ENCODE measurements at regions not wholly inside any gene's neighbourhood (a gene's known extent, or its start where the extent isn't known, plus 50 kb on each side); places are given as distances from the start of the nearest gene placed in this dataset.
"Not testable (repeated sequence)": the region's sequence is repeated elsewhere in the genome, so short reads cannot be mapped to it uniquely, and the experiment has no call there.

- intact Hi-C loops (cut with micrococcal nuclease); H3K4me1 Mint-ChIP-seq; CTCF ChIA-PET; H3K9me3 Mint-ChIP-seq; H3K4me3 Mint-ChIP-seq; DNase-seq; H3K27me3 Mint-ChIP-seq; ATAC-seq (ENCODE audit: low read depth); H3K27ac Mint-ChIP-seq; POLR2A ChIA-PET; H3K36me3 Mint-ChIP-seq (ENCODE audit: low read depth): not testable (repeated sequence)
Observed at GRCh38 chr4:131727418-131727817, 1421.7 kb upstream of the PCDH10 start.

- H3K4me1 Mint-ChIP-seq; H3K9me3 Mint-ChIP-seq; H3K27me3 Mint-ChIP-seq; intact Hi-C loops (cut with micrococcal nuclease); H3K36me3 Mint-ChIP-seq (ENCODE audit: low read depth); ATAC-seq (ENCODE audit: low read depth); H3K27ac Mint-ChIP-seq; H3K4me3 Mint-ChIP-seq; DNase-seq; CTCF ChIA-PET; POLR2A ChIA-PET: not testable (repeated sequence)
Observed at GRCh38 chr4:131729205-131729604, 1419.9 kb upstream of the PCDH10 start.

DNA sequence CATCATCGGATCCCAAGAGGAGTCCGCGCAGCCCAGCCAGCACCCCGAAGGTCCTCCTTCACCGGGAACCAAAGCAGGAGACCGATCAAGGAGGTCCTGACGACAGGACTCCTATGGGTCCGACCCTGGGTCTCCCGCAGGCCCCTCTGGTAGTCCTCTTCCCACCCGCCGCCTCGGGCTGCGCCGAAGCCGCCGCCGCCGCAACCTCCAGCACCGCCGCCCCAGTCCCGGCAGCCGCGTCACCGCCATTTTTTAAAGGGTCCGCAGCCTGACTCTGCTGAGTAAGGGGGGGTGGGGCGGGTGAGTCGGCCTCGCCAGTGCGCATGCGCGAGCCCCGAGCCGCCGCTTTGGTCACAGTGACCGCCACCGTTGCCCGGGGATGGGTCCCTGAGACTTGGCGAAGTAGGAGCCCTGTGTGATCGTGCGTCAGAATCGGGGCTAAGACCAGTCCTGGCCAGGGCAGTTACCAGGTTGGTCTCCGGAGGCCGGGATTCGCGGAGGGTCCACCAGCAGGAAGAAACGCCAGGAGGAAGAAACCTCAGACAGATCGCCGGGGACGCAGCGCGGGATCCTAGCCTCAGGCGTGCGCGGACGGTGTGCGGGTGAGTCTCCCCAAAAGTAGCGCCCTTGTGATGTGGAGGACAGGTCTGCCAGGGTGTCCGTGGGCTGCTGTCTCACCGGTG, 1419.2 kb upstream of the PCDH10 start:
- H3K9me3 Mint-ChIP-seq; H3K4me3 Mint-ChIP-seq; H3K27me3 Mint-ChIP-seq; H3K36me3 Mint-ChIP-seq (ENCODE audit: low read depth); H3K27ac Mint-ChIP-seq; POLR2A ChIA-PET; ATAC-seq (ENCODE audit: low read depth); DNase-seq; CTCF ChIA-PET; intact Hi-C loops (cut with micrococcal nuclease); H3K4me1 Mint-ChIP-seq: not testable (repeated sequence)

GRCh38 chr4:131730574-131730973, 1418.5 kb upstream of the PCDH10 start:
- CTCF ChIA-PET; H3K27me3 Mint-ChIP-seq; H3K36me3 Mint-ChIP-seq (ENCODE audit: low read depth); DNase-seq; H3K4me3 Mint-ChIP-seq; H3K27ac Mint-ChIP-seq; H3K4me1 Mint-ChIP-seq; ATAC-seq (ENCODE audit: low read depth); POLR2A ChIA-PET; intact Hi-C loops (cut with micrococcal nuclease); H3K9me3 Mint-ChIP-seq: not testable (repeated sequence)

GRCh38 chr4:131732034-131732630, 1417.0 kb upstream of the PCDH10 start:
- ATAC-seq (ENCODE audit: low read depth); H3K36me3 Mint-ChIP-seq (ENCODE audit: low read depth); H3K4me3 Mint-ChIP-seq; H3K9me3 Mint-ChIP-seq; intact Hi-C loops (cut with micrococcal nuclease); H3K27ac Mint-ChIP-seq; CTCF ChIA-PET; H3K27me3 Mint-ChIP-seq; DNase-seq; H3K4me1 Mint-ChIP-seq; POLR2A ChIA-PET: not testable (repeated sequence)

DNA sequence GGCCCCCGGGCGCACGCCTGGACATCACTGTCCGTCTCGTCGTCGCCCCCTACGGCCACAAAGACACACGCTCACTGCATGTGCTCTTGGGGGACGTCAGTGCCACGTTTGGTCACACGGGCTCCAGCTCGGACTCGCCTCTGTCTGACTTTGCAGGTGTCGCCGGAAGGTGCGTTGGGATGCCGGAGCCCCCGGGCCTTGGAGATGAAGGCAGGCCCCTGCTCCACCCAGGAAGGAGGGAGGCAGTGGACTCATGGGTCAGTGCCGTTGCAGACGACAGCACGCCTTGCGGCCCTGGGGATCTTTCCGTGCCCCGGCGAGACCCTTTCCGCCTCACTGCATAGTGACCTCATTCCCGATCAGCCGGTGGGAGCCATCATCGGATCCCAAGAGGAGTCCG, 1414.8 kb upstream of the PCDH10 start:
- POLR2A ChIA-PET, CTCF ChIA-PET: not testable (repeated sequence)

GRCh38 chr4:131734851-131735385, 1414.2 kb upstream of the PCDH10 start:
- H3K4me1 Mint-ChIP-seq; POLR2A ChIA-PET; CTCF ChIA-PET; H3K27me3 Mint-ChIP-seq; H3K9me3 Mint-ChIP-seq; intact Hi-C loops (cut with micrococcal nuclease); H3K4me3 Mint-ChIP-seq; ATAC-seq (ENCODE audit: low read depth); H3K36me3 Mint-ChIP-seq (ENCODE audit: low read depth); H3K27ac Mint-ChIP-seq: not testable (repeated sequence)
- peak; percentile 30 for DNase-seq

More for the DNA sequence above, 1414.8 kb upstream of the PCDH10 start:
- H3K36me3 Mint-ChIP-seq (ENCODE audit: low read depth); DNase-seq; H3K27ac Mint-ChIP-seq; H3K4me1 Mint-ChIP-seq; intact Hi-C loops (cut with micrococcal nuclease); H3K27me3 Mint-ChIP-seq; H3K9me3 Mint-ChIP-seq; ATAC-seq (ENCODE audit: low read depth); H3K4me3 Mint-ChIP-seq: not testable (repeated sequence)

- ATAC-seq (ENCODE audit: low read depth); CTCF ChIA-PET; intact Hi-C loops (cut with micrococcal nuclease); H3K27me3 Mint-ChIP-seq; POLR2A ChIA-PET; H3K4me1 Mint-ChIP-seq; H3K36me3 Mint-ChIP-seq (ENCODE audit: low read depth); H3K9me3 Mint-ChIP-seq; DNase-seq; H3K27ac Mint-ChIP-seq; H3K4me3 Mint-ChIP-seq: not testable (repeated sequence)
Observed at GRCh38 chr4:131738991-131739390, 1410.1 kb upstream of the PCDH10 start.

DNA sequence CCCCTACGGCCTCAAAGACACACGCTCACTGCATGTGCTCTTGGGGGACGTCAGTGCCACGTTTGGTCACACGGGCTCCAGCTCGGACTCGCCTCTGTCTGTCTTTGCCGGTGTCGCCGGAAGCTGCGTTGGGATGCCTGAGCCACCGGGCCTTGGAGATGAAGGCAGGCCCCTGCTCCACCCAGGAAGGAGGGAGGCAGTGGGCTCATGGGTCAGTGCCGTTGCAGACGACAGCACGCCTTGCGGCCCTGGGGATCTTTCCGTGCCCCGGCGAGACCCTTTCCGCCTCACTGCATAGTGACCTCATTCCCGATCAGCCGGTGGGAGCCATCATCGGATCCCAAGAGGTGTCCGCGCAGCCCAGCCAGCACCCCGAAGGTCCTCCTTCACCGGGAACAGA, 1407.3 kb upstream of the PCDH10 start:
- POLR2A ChIA-PET; intact Hi-C loops (cut with micrococcal nuclease); H3K27ac Mint-ChIP-seq; H3K4me3 Mint-ChIP-seq; H3K36me3 Mint-ChIP-seq (ENCODE audit: low read depth); ATAC-seq (ENCODE audit: low read depth); H3K4me1 Mint-ChIP-seq; H3K27me3 Mint-ChIP-seq; CTCF ChIA-PET; DNase-seq; H3K9me3 Mint-ChIP-seq: not testable (repeated sequence)

DNA sequence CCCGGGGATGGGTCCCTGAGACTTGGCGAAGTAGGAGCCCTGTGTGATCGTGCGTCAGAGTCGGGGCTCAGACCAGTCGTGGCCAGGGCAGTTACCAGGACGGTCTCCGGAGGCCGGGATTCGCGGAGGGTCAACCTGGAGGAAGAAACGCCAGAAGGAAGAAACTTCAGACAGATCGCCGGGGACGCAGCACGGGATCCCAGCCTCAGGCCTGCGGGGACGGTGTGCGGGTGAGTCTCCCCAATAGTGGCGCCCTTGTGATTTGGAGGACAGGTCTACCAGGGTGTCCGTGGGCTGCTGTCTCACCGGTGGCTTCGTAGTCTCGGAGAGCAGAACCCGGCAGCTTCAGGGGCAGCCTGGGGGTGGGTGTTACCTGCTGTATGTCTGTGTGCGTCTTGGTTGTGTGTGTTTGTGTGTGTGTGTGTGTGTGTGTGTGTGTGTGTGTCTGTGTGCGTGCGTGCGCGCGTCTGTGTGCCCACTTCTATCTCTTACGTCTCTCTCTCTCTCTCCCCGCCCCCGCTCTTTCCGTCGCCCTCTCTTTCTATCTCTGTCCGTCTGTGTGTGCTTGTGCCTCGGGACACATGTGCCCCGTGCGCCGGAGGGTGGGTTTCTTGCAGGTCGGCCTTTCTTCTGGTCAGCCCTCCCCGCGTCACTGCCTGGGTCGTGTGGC, 1406.4 kb upstream of the PCDH10 start:
- H3K27me3 Mint-ChIP-seq; H3K27ac Mint-ChIP-seq; DNase-seq; CTCF ChIA-PET; H3K4me3 Mint-ChIP-seq; POLR2A ChIA-PET; H3K9me3 Mint-ChIP-seq; H3K4me1 Mint-ChIP-seq; ATAC-seq (ENCODE audit: low read depth); H3K36me3 Mint-ChIP-seq (ENCODE audit: low read depth); intact Hi-C loops (cut with micrococcal nuclease): not testable (repeated sequence)

GRCh38 chr4:131743348-131743747, 1405.7 kb upstream of the PCDH10 start:
- DNase-seq; CTCF ChIA-PET; H3K27ac Mint-ChIP-seq; H3K36me3 Mint-ChIP-seq (ENCODE audit: low read depth); H3K9me3 Mint-ChIP-seq; intact Hi-C loops (cut with micrococcal nuclease); ATAC-seq (ENCODE audit: low read depth); H3K4me3 Mint-ChIP-seq; POLR2A ChIA-PET; H3K4me1 Mint-ChIP-seq; H3K27me3 Mint-ChIP-seq: not testable (repeated sequence)

DNA sequence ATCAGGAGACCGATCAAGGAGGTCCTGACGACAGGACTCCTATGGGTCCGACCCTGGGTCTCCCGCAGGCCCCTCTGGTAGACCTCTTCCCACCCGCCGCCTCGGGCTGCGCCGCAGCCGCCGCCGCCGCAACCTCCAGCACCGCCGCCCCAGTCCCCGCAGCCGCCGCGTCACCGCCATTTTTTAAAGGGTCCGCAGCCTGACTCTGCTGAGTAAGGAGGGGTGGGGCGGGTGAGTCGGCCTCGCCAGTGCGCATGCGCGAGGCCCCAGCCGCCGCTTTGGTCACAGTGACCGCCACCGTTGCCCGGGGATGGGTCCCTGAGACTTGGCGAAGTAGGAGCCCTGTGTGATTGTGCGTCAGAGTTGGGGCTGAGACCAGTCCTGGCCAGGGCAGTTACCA, 1401.9 kb upstream of the PCDH10 start:
- POLR2A ChIA-PET; H3K4me1 Mint-ChIP-seq; DNase-seq; intact Hi-C loops (cut with micrococcal nuclease); H3K9me3 Mint-ChIP-seq; CTCF ChIA-PET; ATAC-seq (ENCODE audit: low read depth); H3K27me3 Mint-ChIP-seq; H3K27ac Mint-ChIP-seq; H3K4me3 Mint-ChIP-seq; H3K36me3 Mint-ChIP-seq (ENCODE audit: low read depth): not testable (repeated sequence)

Measured in activated B cell treated with CpG ODN at 0.5 μM for 24 hours (primary cell).